ENCODE measurements at regions not wholly inside any gene's neighbourhood (a gene's known extent, or its start where the extent isn't known, plus 50 kb on each side); places are given as distances from the start of the nearest gene placed in this dataset.

DNA sequence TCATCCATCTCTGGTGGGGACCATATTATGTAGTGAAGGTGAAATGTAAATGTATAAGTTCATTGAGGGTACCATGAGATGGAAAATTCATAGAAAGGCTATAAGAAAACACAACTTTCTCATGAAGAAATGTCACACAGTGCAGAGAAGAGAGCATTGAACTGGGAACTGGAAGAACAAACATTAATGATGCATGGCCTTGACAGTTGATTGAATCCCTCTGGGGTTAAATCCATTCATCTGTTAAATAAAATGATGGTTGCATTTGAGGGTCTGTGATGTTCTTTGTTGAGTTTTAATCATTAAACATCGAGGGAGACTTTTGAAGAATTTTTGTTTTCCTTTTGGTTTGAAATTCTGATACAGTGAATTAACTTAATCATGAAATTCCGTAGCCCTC is 1401.4 kb downstream of the FAM181B start:
- intact Hi-C loops (cut with micrococcal nuclease; ENCODE audit: unreplicated experiment) (no loop called here), in situ Hi-C loops (cut with HindIII; ENCODE audit: low pct_unique_long_range_greater_than_20kb, low sequenced_read_pairs) (no loop called here)
- TF ChIP-seq, protein P1, sequence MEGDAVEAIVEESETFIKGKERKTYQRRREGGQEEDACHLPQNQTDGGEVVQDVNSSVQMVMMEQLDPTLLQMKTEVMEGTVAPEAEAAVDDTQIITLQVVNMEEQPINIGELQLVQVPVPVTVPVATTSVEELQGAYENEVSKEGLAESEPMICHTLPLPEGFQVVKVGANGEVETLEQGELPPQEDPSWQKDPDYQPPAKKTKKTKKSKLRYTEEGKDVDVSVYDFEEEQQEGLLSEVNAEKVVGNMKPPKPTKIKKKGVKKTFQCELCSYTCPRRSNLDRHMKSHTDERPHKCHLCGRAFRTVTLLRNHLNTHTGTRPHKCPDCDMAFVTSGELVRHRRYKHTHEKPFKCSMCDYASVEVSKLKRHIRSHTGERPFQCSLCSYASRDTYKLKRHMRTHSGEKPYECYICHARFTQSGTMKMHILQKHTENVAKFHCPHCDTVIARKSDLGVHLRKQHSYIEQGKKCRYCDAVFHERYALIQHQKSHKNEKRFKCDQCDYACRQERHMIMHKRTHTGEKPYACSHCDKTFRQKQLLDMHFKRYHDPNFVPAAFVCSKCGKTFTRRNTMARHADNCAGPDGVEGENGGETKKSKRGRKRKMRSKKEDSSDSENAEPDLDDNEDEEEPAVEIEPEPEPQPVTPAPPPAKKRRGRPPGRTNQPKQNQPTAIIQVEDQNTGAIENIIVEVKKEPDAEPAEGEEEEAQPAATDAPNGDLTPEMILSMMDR (IDR thresholded peaks at IDR 0.05), result no peak
- no peak for TF ChIP-seq POLR2AphosphoS5 (IDR thresholded peaks at IDR 0.05; ENCODE audit: low read depth, low read length)
- TF ChIP-seq TCF7L2 (IDR thresholded peaks at IDR 0.05; ENCODE audit: low read depth, low read length), result no peak
- no TSS peak for BruUV-seq (replicated peaks)
- no peak for ATAC-seq
- ChIA-PET POLR2A (no interaction called here), CTCF (no interaction called here)
- Histone ChIP-seq H3K9me3 (ENCODE audit: control insufficient read depth, insufficient read depth, low read depth, low read length) (no peaks in the 10 kb centered on the region), H3K4me3 (ENCODE audit: low read depth in 2 of 2, low read length in 2 of 2) (no peak overlapping the region), H3K4me1 (ENCODE audit: control insufficient read depth, insufficient read depth, low read length) (no peaks in the 10 kb centered on the region), H3K27me3 (ENCODE audit: control insufficient read depth, insufficient read depth, low read length) (no peaks in the 10 kb centered on the region), H3K27ac (ENCODE audit: low read length) (no peak overlapping the region), H3K36me3 (ENCODE audit: control insufficient read depth, insufficient read depth, low read length) (no peaks in the 10 kb centered on the region)
- DNase-seq (ENCODE audit: low read depth, low spot score), result no peak

DNA sequence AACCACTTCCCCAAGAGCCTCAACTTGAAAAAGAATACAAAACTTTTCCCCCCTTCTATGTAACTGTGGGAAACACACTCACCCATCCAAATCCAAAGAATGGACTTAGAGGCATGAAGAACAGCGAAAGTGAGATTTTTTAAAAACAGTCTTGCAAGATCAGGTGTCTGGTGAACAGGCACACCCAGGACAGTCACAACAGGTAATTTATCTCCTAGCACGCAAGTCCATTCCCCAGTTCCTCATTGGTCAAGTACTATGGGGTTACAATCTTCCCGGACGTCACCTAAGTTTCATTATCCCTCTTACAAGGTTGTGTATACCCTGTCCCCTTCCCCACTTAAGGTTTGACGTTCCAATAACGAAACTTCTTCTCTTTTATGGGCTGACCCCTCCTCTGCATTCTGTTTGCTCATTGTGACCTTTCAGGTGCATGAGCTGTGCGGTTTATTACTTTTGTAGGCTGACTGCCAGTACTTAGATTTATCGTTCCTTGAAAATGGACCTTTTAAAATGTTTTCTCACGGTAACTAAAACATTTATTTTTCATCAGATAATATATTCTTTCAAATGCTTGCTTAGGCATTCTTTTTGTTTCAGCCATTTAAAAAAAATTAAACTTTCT is 1401.9 kb downstream of the FAM181B start:
- Histone ChIP-seq H3K27ac (ENCODE audit: low read length) (no peak overlapping the region), H3K27me3 (ENCODE audit: control insufficient read depth, insufficient read depth, low read length) (no peaks in the 10 kb centered on the region), H3K9me3 (ENCODE audit: control insufficient read depth, insufficient read depth, low read depth, low read length) (no peaks in the 10 kb centered on the region), H3K36me3 (ENCODE audit: control insufficient read depth, insufficient read depth, low read length) (no peaks in the 10 kb centered on the region), H3K4me1 (ENCODE audit: control insufficient read depth, insufficient read depth, low read length) (no peaks in the 10 kb centered on the region), H3K4me3 (ENCODE audit: low read depth in 2 of 2, low read length in 2 of 2) (no peak overlapping the region)
- ChIA-PET CTCF (no interaction called here), POLR2A (no interaction called here)
- BruUV-seq (replicated peaks), result no TSS peak
- no peak for DNase-seq (ENCODE audit: low read depth, low spot score)
- in situ Hi-C loops (cut with HindIII; ENCODE audit: low pct_unique_long_range_greater_than_20kb, low sequenced_read_pairs), result no loop called here
- TF ChIP-seq TCF7L2 (IDR thresholded peaks at IDR 0.05; ENCODE audit: low read depth, low read length) (no peak), SIN3A (IDR thresholded peaks at IDR 0.05; ENCODE audit: borderline replicate concordance, insufficient read depth, low read depth, low read length) (no peak), POLR2AphosphoS5 (IDR thresholded peaks at IDR 0.05; ENCODE audit: low read depth, low read length) (no peak)
- TF ChIP-seq, protein P2, sequence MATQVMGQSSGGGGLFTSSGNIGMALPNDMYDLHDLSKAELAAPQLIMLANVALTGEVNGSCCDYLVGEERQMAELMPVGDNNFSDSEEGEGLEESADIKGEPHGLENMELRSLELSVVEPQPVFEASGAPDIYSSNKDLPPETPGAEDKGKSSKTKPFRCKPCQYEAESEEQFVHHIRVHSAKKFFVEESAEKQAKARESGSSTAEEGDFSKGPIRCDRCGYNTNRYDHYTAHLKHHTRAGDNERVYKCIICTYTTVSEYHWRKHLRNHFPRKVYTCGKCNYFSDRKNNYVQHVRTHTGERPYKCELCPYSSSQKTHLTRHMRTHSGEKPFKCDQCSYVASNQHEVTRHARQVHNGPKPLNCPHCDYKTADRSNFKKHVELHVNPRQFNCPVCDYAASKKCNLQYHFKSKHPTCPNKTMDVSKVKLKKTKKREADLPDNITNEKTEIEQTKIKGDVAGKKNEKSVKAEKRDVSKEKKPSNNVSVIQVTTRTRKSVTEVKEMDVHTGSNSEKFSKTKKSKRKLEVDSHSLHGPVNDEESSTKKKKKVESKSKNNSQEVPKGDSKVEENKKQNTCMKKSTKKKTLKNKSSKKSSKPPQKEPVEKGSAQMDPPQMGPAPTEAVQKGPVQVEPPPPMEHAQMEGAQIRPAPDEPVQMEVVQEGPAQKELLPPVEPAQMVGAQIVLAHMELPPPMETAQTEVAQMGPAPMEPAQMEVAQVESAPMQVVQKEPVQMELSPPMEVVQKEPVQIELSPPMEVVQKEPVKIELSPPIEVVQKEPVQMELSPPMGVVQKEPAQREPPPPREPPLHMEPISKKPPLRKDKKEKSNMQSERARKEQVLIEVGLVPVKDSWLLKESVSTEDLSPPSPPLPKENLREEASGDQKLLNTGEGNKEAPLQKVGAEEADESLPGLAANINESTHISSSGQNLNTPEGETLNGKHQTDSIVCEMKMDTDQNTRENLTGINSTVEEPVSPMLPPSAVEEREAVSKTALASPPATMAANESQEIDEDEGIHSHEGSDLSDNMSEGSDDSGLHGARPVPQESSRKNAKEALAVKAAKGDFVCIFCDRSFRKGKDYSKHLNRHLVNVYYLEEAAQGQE (IDR thresholded peaks at IDR 0.05; ENCODE audit: insufficient read depth in 1 of 2, low read depth in 2 of 2, low read length in 1 of 2), result no peak
- TF ChIP-seq, protein P1 (IDR thresholded peaks at IDR 0.05), result no peak
- no peak for ATAC-seq
- intact Hi-C loops (cut with micrococcal nuclease; ENCODE audit: unreplicated experiment), result no loop called here

Data from Panc1 (cell line).